ENCODE measurements at regions not wholly inside any gene's neighbourhood (a gene's known extent, or its start where the extent isn't known, plus 50 kb on each side); places are given as distances from the start of the nearest gene placed in this dataset.

- no peak for DNase-seq (ENCODE audit: low spot score)
- H3K36me3 ChIP-seq (ENCODE audit: insufficient read depth, low read length) = no peaks in the 10 kb centered on the region
- H3K9me3 ChIP-seq (ENCODE audit: low read length) = no peaks in the 10 kb centered on the region
- no peaks in the 10 kb centered on the region for H3K79me2 ChIP-seq (ENCODE audit: insufficient read depth, low read depth, low read length)
- H4K20me1 ChIP-seq (ENCODE audit: insufficient read depth, low read length) = no peaks in the 10 kb centered on the region
- no peak overlapping the region for H3K4me2 ChIP-seq (ENCODE audit: low read length)
- TF ChIP-seq, protein P1, sequence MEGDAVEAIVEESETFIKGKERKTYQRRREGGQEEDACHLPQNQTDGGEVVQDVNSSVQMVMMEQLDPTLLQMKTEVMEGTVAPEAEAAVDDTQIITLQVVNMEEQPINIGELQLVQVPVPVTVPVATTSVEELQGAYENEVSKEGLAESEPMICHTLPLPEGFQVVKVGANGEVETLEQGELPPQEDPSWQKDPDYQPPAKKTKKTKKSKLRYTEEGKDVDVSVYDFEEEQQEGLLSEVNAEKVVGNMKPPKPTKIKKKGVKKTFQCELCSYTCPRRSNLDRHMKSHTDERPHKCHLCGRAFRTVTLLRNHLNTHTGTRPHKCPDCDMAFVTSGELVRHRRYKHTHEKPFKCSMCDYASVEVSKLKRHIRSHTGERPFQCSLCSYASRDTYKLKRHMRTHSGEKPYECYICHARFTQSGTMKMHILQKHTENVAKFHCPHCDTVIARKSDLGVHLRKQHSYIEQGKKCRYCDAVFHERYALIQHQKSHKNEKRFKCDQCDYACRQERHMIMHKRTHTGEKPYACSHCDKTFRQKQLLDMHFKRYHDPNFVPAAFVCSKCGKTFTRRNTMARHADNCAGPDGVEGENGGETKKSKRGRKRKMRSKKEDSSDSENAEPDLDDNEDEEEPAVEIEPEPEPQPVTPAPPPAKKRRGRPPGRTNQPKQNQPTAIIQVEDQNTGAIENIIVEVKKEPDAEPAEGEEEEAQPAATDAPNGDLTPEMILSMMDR (conservative IDR thresholded peaks at IDR 0.05; ENCODE audit: low read length) = no peak
- TF ChIP-seq EZH2phosphoT487 (IDR thresholded peaks at IDR 0.05; ENCODE audit: borderline replicate concordance, low read depth, low read length) = no peak
- no peak overlapping the region for H2AFZ ChIP-seq (ENCODE audit: low read length)
- no peak overlapping the region for H3K27ac ChIP-seq (ENCODE audit: low read depth, low read length, poor library complexity, severe bottlenecking)
- H3K4me1 ChIP-seq (ENCODE audit: insufficient read depth, low read length, poor library complexity, severe bottlenecking) = no peaks in the 10 kb centered on the region
- ChIA-PET CTCF (ENCODE audit: unreplicated experiment) (no interaction called here), POLR2A (interaction anchor here (0.6 kb wide), 2 partner anchors 73 to 1418 kb away, joined by 3 read pairs; no protein-coding TSS in a partner anchor)
- no peak overlapping the region for H3K4me3 ChIP-seq (ENCODE audit: low read depth, low read length, poor library complexity, severe bottlenecking)
- BruUV-seq (replicated peaks) = no TSS peak
- intact Hi-C loops (cut with micrococcal nuclease; ENCODE audit: unreplicated experiment) = no loop called here
- H3K9me2 ChIP-seq (ENCODE audit: insufficient read depth, low read length) = no peaks in the 10 kb centered on the region
These were observed 337.5 kb downstream of the CHRM3 start for GRCh38 chr1:239723776-239724367.

- H3K36me3 ChIP-seq (ENCODE audit: insufficient read depth, low read length) = no peaks in the 10 kb centered on the region
- intact Hi-C loops (cut with micrococcal nuclease; ENCODE audit: unreplicated experiment) = no loop called here
- CTCF ChIA-PET (ENCODE audit: unreplicated experiment) = no interaction called here
- no peaks in the 10 kb centered on the region for H4K20me1 ChIP-seq (ENCODE audit: insufficient read depth, low read length)
- no peak overlapping the region for H3K27ac ChIP-seq (ENCODE audit: low read depth, low read length, poor library complexity, severe bottlenecking)
- H2AFZ ChIP-seq (ENCODE audit: low read length) = no peak overlapping the region
- no peak overlapping the region for H3K4me3 ChIP-seq (ENCODE audit: low read depth, low read length, poor library complexity, severe bottlenecking)
- no peak overlapping the region for H3K4me2 ChIP-seq (ENCODE audit: low read length)
- DNase-seq (ENCODE audit: low spot score) = no peak
- no TSS peak for BruUV-seq (replicated peaks)
- POLR2A ChIA-PET = interaction anchor here (1.5 kb wide), 1 partner anchor 9 kb away, joined by 5 read pairs; no protein-coding TSS in a partner anchor
- no peaks in the 10 kb centered on the region for H3K9me2 ChIP-seq (ENCODE audit: insufficient read depth, low read length)
- H3K9me3 ChIP-seq (ENCODE audit: low read length) = no peaks in the 10 kb centered on the region
- TF ChIP-seq, protein P1 (conservative IDR thresholded peaks at IDR 0.05; ENCODE audit: low read length) = no peak
- TF ChIP-seq EZH2phosphoT487 (IDR thresholded peaks at IDR 0.05; ENCODE audit: borderline replicate concordance, low read depth, low read length) = no peak
- no peaks in the 10 kb centered on the region for H3K4me1 ChIP-seq (ENCODE audit: insufficient read depth, low read length, poor library complexity, severe bottlenecking)
- no peaks in the 10 kb centered on the region for H3K79me2 ChIP-seq (ENCODE audit: insufficient read depth, low read depth, low read length)
These were observed 339.0 kb downstream of the CHRM3 start for GRCh38 chr1:239725371-239725770.

GRCh38 chr1:239725933-239726332 is 339.6 kb downstream of the CHRM3 start:
- H3K4me2 ChIP-seq (ENCODE audit: low read length) = no peak overlapping the region
- no peaks in the 10 kb centered on the region for H3K36me3 ChIP-seq (ENCODE audit: insufficient read depth, low read length)
- CTCF ChIA-PET (ENCODE audit: unreplicated experiment) = no interaction called here
- no peak overlapping the region for H3K27ac ChIP-seq (ENCODE audit: low read depth, low read length, poor library complexity, severe bottlenecking)
- H3K4me3 ChIP-seq (ENCODE audit: low read depth, low read length, poor library complexity, severe bottlenecking) = no peak overlapping the region
- POLR2A ChIA-PET = interaction anchor here (1.5 kb wide), 1 partner anchor 10 kb away, joined by 5 read pairs; no protein-coding TSS in a partner anchor
- TF ChIP-seq, protein P1 (conservative IDR thresholded peaks at IDR 0.05; ENCODE audit: low read length) = no peak
- TF ChIP-seq EZH2phosphoT487 (IDR thresholded peaks at IDR 0.05; ENCODE audit: borderline replicate concordance, low read depth, low read length) = no peak
- BruUV-seq (replicated peaks) = no TSS peak
- H2AFZ ChIP-seq (ENCODE audit: low read length) = no peak overlapping the region
- no peaks in the 10 kb centered on the region for H3K79me2 ChIP-seq (ENCODE audit: insufficient read depth, low read depth, low read length)
- H4K20me1 ChIP-seq (ENCODE audit: insufficient read depth, low read length) = no peaks in the 10 kb centered on the region
- H3K9me2 ChIP-seq (ENCODE audit: insufficient read depth, low read length) = no peaks in the 10 kb centered on the region
- H3K4me1 ChIP-seq (ENCODE audit: insufficient read depth, low read length, poor library complexity, severe bottlenecking) = no peaks in the 10 kb centered on the region
- intact Hi-C loops (cut with micrococcal nuclease; ENCODE audit: unreplicated experiment) = no loop called here
- no peak for DNase-seq (ENCODE audit: low spot score)
- no peaks in the 10 kb centered on the region for H3K9me3 ChIP-seq (ENCODE audit: low read length)

Measured in OCI-LY7 (cell line).